Left lobe of liver (tissue), 2 donors: ENCODE measurements at regions not wholly inside any gene's neighbourhood (a gene's known extent, or its start where the extent isn't known, plus 50 kb on each side); places are given as distances from the start of the nearest gene placed in this dataset.
A peak's percentile ranks its signal among the peaks of the same experiment; 100 is the strongest.
"Not testable (repeated sequence)": the region's sequence is repeated elsewhere in the genome, so short reads cannot be mapped to it uniquely, and the experiment has no call there.

Experiments
- ATAC-seq: fragments of 200-7000 bp; cut with Tn5 transposase; one replicate; pipeline ENCODE4 v1.9.1; 2020; ENCODE audit warnings: mild to moderate bottlenecking, moderate library complexity
- DNase-seq: peaks from one replicate; pipeline ENCODE4 v3.0.0-alpha.2; 2020; ENCODE audit warnings: low spot score
- donor health status: DM: no; HTN: no; CAD: no; lungs with moderate emphysema.
- donor health status: DM: no; HTN: yes; CAD: no.

DNA sequence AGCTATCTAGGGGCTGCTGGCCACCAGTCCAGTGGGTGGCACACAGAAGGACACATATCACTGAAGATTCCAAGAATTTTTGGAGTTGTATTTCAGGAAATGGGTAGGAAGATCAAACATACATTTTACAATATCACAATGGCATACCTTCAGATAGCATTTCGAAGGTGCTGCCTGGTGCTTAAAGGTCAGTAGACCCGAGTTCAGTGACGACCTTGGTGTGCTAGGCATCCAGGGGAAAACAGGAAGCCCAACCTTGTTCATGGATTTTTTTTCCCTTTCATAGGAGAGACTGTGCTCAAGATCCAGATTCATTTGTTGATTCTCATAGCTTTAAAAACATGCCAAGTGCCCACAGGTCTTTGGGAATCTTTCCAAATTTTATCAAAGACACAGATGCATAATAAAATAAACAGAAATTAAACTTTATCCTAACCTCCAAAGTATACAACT lies 51.0 kb upstream of the RCBTB2 start:
- ATAC-seq (no peak), DNase-seq (no peak)

DNA sequence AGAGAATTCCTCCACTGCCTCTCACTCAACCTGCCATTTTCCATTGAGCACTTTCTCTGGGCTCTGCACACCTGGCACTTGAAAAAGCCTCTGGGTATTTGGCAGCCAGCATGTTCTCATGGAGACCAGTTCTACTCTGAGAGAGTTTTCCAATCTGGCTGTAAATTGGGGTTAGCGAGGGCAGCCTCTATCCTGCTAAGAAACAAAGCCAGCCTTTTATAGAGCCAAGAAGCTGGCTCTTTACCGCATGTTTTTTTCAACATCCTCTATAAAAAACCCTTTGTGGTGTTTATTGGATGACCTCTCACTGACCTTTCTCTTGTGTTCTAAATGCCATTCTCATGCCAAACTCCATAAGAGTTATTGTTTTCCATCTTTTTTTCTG lies 52.6 kb upstream of the RCBTB2 start:
- ATAC-seq (peak; percentile 44), DNase-seq (no peak)

DNA sequence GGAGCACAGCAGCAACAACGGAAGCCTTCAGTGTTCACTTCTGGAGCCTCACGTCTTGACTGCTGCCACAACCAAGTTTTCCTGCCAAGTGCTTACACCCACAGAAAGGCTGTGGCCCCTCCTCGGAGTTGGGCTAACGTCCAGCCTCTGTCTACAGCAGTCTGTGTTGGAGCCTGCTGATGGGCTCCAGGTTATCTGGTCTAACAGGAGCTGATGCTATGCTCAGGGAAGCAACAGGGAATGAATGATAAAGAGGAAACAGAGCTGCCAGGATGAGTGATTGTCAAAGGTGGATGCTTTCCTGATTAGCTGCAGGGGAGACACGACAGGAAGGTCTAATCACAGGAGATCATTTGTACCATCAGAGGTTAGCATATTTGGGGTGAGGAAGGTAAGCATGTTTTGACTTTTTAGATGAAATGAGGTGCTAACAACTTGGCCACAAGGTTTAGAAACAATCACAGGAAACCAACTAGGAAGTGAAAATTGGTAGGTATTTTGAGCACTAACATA lies 53.8 kb upstream of the RCBTB2 start:
- DNase-seq (no peak), ATAC-seq (peak; percentile 55)

DNA sequence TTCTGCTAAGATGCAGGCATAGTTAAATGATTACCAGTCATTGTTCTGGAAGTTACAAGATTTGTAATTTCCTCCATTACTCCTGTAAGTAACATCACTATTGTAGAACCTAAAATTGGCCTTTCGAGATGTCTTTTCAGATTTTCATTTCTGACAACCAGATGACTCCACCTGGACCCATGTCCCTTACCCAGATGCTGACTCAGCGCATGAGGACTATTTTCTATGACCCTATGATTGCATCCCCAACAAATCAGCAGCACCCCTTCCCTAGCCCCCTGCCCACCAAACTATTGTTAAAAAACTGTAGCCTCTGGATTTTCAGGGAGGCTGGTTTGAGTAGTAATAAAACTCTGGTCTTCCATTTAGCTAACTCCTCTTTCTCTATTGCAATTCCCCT lies 55.2 kb upstream of the RCBTB2 start:
- ATAC-seq (no peak), DNase-seq (no peak)

DNA sequence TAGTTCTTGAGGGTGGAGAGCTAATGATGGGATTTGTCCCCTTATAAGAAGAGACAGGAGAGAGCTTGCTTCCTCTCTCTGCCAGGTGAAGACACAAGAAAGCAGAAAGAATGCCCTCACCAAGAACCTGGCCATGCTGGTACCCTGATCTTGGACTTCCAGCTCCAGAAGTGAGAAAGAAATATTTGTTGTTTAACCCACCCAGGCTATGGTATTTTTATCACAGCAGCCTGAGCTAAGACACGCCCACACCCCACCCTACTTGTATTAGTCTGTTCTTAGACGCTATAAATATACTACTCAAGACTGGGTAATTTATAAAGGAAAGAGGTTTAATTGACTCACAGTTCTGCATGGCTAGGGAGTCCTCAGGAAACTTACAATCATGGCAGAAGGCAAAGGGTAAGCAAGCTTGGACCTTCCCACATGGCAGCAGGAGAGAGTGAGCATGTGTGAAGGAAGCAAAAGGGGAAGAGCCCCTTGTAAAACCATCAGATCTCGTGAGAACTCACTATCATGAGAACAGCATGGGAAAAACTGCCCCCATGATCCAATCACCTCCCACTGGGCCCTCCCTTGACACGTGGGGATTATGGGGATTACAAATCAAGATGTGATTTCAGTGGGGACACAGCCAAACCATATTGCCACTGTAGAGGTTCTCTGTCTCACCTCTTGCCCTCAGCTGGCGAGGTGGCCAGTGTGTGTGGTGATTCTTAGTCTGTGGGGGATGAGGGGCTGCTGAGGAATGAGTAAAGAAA lies 57.4 kb upstream of the RCBTB2 start:
- DNase-seq = no peak
- ATAC-seq = no peak

DNA sequence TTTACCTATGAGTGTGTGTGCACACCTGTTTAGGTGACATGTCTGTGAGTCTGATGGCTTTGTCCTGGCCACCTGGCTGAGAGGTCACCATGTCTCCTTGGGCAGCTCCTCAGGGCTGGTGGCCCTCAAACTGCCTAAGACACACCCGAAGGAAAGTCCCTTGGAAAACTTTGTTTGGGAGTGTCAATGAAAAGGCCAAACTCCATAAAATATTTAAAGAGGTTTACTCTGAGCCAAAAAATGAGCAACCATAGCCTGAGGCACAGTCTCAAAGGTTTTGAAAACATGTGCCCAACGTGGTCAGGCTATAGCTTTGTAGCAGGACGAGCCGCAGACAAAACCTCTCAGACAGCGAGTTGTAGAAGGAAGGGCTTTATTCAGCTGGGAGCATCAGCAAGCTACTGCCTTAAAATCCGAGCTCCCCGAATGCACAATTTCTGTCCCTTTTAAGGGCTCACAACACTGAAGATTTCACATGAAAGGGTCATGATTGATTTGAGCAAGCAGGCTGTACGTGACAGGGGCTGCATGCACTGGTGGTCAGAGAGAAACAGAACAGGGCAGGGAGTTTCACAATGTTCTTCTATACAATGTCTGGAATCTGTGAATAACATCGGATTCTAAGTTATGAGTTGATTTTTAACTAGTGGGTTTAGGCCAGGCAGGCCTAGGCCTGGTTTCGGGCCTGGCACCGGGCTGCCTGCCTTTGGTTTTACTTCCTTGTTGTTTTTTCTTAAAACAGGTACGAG lies 58.4 kb upstream of the RCBTB2 start:
- DNase-seq, ATAC-seq: not testable (repeated sequence)

DNA sequence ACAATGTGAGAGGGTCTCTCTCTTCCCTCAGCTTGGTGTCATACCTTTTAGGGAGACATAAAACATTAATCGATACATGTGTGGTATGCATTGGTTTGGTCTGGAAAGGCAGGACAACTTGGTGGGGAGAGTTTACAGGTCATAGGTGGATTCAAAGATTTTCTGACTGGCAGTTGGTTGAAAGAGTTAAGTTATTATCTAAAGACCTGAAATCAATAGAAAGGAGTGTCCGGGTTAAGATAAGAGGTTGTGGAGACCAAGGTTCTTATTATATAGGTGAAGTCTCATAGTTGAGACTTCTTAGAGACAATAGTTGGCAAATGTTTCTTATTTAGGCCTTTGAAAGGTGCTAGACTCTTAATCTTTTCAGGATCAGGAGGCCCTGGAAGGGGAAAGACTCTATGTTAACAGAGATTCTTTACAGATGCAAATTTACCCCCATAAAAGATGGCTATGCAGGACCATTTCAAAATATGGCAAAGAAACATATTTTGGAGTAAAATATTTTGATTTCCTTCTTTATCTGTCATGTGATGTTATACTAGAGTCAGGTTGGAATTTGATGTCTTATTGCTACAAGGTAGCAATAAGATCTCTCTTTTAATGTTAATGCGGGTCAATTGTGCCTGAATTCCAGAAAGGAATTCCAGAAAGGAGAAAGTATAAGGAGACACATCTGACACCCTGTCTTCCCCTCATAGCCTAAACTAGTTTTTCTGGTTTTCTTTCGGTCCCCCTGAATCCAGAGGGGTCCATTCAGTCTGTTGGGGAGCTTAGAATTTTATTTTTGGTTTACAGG lies 59.2 kb upstream of the RCBTB2 start:
- DNase-seq (no peak), ATAC-seq (no peak)

DNA sequence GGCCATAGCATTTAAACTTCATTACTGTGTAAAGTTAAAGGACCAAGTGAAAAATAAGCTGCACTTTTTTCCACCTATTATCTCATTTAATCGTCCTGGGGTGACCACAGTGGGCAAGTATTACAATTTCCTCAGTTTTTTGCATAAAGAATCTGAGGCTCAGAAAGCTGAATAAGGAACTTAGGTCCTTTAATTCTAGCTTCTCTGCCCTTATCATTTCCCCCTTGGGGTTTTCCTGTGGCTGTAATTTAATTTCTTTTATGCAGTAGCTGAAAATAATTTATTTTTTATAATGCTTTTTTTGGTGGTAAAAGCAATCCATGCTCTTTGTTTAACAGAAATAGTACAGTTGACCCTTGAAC lies 59.8 kb upstream of the RCBTB2 start:
- ATAC-seq = no peak

DNA sequence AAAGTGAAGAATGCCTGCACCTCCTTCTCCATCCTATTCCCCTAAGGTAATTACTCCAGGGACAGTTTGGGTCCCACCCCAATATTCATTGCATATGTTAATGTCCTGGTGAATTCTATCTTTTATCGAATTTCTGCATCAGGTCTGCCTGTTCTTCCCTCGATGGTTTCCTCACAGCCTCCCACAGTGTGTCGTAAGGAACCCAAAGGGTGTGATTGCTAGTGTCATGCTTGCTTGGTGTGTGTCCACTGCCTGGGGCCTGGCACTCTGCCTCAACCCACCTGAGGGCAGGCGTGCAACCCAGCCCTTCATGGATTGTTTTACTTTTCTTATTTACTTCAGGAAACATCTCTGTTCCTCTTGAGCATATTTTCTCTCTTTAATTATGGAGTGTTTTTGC lies 60.2 kb upstream of the CYSLTR2 start:
- ATAC-seq (no peak), DNase-seq (no peak)

More for the DNA sequence above, 59.8 kb upstream of the RCBTB2 start:
- DNase-seq = no peak

DNA sequence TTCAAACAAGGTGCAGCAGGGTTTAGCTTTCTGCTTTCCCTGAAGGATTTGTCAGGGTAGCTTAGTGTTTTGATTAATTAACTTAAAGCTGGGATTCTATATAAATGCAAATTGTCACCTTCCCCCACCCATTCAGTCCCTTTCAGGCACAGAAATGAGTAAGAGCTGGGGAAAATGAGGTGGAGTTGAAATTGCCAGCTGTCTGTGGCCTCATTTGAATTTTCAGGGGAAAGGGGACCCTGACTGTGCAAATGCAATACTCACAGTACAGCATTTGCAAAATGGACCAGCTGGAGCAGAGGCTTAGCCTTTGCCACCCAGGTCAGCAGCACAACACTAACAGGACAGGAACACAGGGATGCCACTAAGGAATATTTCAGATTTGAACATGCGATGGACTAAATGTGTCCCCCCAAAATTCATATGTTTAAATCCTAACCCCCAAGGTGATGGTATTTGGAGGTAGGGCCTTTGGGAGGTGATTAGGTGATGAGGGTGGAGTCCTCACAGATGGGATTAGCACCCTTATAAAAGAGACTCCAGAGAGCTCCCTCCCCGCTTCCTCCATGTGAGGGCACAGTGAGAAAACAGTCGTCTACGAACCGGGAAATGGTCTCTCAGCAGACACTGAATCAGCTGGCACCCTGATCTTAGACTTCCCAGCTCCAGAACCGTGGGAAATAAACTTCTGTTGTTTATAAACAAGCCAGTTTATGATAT lies 59.5 kb upstream of the CYSLTR2 start:
- ATAC-seq (no peak), DNase-seq (no peak)

DNA sequence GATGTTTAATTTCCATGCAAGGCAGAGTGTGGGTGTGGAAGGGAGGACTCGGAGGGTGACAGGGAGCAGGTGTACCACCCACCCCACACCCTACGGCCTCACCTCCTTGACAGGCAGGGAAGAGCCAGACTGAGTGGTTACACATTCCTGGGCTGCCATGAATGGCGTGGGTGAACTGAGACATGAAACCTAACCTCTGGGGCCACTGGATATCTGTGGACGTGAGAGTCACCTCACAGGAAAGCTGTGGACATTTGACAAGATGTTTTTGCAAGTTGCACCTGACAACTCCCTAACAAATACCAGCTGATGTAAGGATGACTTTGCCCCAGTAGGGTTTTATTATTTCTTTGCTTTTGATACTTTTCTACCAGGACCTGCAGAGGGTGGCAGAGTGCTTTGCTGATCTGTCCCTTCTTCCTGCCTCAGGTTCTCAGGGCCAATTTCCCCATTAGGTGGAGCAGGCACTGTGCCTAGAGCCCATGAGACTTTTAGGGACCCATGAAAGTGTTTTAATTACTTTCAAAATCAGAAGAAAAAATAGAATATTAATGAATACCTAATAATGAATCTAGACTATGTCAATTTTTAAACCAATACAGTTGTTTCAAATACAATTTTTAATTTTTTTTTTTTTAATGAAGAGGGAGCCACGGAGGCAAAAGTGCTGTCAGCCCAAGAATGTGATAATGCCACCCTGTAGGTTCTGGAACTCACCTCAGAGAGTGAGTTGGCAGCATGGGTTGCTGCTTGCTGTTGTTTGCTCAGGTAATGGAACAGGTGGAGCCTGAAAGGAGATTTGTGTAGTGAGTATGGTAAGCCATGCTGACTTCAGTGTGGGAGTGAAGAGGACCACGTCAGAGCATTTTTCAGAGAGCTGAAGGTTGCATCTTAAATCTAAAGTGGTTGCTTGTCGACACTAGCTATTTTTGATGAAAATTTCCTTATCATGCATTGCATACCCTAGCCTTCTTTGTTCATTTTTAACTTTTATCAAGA lies 58.0 kb upstream of the CYSLTR2 start:
- ATAC-seq = peak; percentile 97
- peak; percentile 57 for DNase-seq

DNA sequence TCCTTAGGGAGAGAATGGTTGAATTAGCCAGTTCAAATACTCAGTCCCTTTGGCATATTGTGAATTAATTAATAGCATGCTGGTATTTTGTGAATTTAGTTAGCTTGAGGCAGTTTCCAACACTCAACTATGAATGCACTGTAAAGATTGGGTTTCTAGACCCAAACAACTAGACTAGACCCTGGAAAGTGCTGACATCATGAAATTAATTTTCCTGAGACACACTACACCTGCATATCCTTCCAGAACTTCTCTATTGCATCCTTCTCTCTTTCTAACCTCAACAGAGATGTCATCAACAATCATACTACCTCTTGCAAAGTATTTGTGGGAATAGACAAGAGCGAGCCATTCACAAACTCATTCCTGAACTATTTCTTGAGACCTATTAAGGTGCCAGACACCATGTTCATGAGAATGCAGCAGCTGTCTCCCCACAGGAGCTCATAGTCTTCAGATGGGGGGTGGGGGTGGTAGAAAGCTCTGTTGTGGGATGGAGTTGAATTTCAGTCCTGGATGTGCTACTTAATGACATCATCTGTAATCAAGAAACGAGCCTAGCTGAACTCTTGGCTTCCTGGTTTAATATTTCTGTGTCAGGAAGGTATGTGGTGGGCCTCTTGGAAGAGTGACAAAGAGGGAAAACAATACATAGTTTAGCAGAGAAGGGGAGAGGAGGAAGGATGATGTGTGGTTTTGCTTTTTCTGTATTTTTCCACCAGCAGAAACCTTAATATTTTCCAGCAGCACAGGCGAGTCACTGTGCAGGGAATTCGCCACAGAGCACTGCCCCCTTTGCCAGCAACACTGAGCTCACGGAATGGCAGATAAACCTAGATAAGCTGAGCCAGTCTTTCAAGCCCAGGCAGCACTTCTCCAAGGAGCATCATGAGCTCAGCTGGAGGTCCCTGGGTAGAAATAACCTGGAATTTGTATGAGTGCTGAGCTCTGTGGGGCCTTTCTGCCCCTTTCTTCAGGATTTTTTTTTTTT lies 53.1 kb upstream of the CYSLTR2 start:
- DNase-seq (no peak), ATAC-seq (no peak)

DNA sequence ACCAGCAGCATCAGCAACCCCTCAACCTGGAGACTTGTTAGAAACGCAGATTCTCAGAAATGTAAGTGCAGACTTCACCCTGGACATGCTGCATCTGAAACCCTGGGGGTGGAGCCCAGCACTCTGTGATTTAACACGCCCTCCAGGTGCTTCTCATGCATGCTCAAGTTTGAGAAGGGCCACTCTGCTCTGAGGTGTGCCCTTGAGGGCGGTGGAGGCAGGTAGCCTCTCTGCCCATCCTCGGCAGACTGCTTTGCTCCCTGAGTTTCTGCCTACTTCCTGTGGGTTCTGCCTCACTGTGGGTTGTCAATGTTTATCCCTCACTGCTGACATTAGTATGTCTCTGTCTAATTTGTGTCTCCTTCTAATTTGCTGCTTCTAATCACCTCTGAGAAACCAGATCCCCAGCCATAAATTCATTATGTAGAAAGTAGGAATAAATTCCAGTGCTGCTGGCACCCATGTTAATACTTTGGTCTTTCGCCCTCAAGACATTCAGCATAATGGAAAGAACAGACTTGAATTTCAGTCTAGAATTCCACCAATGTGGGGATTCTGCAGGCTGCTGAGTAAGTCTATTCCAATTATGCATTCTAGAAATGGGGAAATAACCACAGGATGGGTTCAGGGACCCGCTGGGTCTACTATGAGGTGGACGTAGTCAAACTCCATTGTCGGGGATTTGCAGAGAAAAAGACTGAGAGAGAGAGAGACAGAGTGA lies 51.3 kb upstream of the CYSLTR2 start:
- no peak for ATAC-seq
- no peak for DNase-seq

DNA sequence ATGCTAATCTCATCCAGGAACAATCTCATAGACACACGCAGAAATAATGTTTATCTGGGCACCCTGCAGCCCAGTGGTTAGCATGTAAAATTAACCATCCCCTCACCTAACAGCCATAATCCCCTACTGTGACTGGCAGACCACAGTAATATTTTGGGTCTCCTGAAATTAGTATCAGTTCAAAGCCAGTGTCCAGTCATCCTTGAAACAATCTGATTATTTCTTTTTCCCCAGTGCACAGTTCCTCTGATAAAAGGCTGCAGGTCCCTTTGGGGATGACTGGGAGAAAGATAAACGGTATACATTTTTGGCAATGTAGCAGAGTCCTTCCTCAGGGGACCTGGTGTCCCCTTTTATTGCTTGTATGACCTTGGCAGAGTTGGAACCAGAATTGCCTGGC lies 50.4 kb upstream of the CYSLTR2 start:
- ATAC-seq = no peak
- no peak for DNase-seq
